HG03135 (cell line): ENCODE measurements at regions not wholly inside any gene's neighbourhood (a gene's known extent, or its start where the extent isn't known, plus 50 kb on each side); places are given as distances from the start of the nearest gene placed in this dataset.

Experiments
- ATAC-seq: cut with Tn5 transposase; IDR thresholded peaks from one replicate; pipeline ENCODE4 v1.9.1; 2021; ENCODE audit warnings: mild to moderate bottlenecking, moderate library complexity; ENCODE audit not compliant: unreplicated experiment

DNA sequence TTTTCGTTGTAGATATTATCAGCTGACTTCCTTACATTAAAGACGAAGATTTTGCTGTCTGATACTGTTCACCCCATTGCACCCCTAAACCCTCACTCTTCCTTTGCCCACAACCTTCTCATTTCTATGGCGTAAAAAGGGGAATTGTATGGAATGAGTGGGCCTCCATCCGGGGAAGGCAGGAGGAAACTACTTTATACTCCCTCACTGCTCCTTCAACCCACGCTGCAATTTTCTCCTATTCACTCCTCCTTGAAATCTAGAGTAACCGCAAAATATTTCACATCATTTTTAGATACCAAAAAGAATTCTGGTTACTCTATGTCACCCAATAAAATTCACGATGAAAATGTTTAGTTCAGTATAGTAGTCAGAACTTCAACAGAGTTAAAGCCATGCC lies 330.8 kb downstream of the DIRAS2 start:
- ATAC-seq: no peak

DNA sequence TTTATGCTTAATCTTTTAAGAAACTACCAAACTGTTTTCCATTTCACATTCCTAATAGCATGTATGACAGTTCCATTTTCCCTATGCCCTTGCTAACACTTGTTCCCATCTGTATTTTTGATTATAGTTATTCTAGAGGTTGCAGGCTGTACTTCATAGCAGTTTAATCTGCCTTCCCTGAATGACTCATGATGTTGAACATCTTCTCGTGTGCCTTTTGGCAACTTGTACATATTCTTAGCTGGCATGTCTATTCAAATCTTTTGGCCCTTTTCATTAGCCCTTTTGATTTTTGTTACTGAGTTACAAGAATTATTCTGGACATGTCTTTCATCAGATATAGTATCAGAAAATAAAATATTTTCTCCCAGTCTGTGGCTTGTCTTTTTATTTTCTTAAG lies 320.3 kb downstream of the DIRAS2 start:
- ATAC-seq: no peak

- no peak for ATAC-seq
These were observed 316.5 kb downstream of the DIRAS2 start for GRCh38 chr9:90325913-90326653.

GRCh38 chr9:90330231-90330630 lies 312.4 kb downstream of the DIRAS2 start:
- ATAC-seq: no peak

DNA sequence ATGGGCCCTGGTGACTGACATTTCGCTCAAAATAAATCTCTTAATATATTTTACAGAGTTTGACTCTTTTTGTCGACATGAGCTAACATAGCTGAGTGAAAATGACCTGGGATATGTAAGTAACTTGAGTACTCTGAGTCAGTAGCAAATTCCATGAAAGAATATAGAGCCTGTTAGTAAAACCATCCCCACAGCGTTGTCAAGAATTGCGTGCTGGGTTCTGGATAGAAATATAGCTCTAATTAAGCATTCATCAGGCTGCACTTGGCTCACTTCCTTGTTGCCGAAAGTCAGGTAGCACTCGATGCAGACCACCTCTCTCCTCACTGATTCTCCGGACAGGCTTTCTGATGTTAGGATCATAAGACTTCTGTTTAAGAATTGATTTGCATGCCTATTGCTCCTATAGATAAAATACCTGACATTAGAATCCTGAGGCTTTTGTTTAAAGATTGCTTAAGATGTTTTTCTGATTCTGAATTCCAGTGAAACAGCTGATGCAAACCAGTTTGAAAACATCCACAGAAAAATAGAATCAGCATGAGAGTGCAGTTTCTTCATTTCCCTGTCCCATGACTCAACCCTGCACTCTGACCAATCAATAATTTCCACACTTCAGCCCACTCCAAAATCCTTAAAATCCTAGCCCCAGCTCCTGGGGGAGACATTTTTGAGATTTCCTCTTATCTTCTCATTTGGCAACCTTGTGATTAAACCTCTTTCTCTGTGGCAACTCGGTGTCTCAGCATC lies 310.6 kb downstream of the DIRAS2 start:
- ATAC-seq: no peak

DNA sequence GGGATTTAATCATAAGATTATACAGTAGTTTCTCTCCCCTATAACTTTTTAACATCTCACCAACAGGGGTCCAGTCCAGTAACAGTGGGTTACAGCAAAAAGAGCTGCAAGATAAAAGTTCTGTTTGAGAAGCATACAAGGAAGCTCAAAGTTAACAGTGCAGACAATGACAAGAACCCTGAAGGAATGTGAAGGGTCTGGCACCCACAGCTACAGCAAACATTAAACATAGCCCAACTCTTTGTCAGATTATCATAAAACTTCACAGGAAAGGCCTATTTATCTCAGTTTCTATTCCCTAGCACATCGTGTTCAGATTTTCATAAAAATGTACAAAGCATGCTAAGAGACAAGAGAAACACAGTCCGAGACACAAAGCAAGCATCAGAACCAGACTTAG lies 309.4 kb downstream of the DIRAS2 start:
- ATAC-seq: no peak

GRCh38 chr9:90340421-90340820 lies 302.2 kb downstream of the DIRAS2 start:
- ATAC-seq: no peak

GRCh38 chr9:90342607-90343006 lies 300.0 kb downstream of the DIRAS2 start:
- no peak for ATAC-seq

DNA sequence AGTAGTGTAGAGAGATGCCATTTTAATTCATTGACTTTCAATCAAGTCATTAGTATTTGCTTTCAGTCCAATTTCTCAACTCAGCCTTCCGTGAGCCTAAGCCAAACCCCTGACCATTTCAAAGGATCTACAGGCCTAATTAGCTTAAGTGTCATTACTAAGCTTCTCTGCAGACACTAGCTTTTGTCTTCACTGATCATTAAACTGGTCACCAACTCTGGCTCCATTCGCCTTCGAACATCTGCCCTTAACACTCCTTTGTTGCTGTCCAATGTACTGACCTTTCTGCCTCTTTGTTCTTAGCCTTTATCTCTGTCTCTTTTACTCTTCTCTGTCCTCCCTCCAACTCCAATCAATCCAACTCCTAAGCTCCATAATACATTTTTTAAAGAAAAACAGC lies 299.3 kb downstream of the DIRAS2 start:
- no peak for ATAC-seq

- no peak for ATAC-seq
These were observed 298.6 kb downstream of the DIRAS2 start for GRCh38 chr9:90343991-90344390.

DNA sequence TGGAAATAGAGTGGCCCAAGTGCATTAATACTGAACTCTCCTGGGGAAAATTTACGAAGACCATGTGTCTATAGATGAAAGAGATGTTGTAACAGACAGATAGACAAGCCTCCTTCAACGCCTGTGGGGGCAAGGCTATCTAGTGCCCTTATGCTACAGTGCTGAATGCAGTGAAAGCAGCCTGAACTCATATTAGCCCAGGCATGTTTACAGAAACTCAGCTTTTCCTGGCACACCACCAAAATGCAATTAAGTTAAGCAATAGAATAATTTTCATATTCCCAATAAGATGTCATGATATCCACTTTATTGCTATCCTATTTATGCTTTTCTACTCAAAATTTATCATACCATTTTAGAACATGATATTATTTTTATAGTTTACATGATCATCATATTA lies 277.0 kb downstream of the DIRAS2 start:
- ATAC-seq: no peak

DNA sequence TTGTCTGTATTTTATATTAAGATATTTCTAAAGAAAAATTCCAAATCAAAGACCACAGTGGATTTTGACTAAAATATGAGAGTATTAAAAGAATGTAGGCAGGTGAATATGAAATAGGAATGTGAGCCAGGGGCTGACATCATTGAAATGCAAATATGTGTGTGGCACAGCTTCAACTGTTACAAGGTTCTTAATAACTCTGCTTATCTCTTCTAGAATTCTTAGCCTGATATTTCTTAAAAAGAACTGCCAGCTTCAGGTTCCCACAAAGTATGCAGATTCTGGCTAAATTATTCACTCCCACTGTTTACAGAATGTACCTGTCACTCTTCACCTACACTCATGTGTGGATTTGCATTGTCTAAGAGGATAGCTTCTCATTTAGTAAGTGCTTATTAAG lies 274.4 kb downstream of the DIRAS2 start:
- ATAC-seq: no peak

DNA sequence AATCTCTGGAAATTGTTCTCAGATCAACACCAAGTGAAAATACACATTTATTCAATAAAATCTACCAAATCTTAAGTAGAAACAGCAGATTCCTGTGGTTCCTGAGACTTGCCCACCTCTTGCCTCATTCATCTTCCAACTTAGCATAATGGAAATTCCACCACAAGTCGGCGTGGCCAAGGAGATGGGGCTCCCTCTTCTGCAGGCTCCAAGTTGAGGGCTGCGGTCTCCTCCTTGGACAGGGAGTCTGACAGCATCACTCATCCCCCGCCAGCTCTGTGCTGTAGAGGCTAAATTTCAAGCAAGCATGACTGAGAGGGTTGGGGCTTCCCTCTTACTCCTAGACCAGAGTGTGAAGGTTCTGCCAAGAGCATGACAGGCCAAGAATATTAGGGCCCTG lies 273.7 kb downstream of the DIRAS2 start:
- ATAC-seq: no peak

- ATAC-seq: no peak
These were observed 262.9 kb downstream of the DIRAS2 start for GRCh38 chr9:90379771-90380170.

DNA sequence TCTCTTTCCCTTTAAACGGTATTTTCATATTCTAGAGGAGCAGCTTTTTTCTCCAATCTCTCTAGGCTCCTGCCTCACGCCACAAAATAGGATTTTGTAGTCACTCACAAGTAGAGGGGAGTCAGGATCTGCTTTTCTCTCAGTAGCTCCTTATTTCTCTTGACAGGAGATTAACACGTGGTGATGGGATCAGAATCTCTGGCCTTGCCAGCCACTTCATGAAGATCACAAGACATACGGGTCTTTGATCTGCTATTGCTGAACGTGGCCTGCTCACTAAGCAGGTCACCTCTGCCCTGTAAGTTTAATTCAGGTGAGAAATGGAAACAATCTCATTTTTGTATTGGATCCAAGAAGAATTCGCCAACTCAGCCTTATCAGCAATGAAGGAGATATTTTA lies 257.5 kb downstream of the DIRAS2 start:
- no peak for ATAC-seq

DNA sequence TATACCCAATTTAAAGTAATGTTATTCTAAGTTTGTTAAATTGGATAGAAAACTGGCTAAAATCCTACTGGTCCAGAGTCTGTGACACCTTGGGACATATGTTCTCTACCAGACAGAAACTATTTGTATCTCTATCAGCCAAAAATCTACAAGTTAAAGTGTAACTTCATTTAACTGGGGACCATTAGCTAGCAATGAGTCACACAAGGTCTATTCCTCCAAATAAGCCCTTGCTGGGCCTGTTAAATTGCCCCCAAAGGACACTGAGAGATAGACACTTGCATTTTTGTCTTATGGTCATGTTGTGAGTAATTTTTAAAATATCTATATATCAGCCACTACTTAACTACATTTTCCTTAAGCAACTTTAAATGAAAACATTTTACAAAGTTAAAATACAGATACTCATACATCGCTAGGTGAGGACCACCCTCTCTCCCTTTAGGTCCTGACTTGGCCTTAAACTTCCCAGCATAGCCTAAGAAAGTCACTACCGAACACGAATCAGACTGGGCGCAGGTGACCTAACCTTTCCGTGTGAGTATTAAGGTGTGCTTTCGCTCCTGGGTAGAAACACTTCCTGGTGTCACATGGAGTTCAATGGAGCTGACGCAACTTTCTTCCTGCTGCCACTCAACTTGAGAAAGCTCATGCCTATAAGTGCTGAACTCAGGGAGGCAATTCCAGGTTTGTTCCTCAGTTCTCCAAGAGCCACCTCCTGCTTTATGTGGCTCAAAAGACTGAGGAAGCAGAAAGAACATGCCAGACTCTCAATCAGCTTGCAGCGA lies 249.1 kb downstream of the DIRAS2 start:
- no peak for ATAC-seq

DNA sequence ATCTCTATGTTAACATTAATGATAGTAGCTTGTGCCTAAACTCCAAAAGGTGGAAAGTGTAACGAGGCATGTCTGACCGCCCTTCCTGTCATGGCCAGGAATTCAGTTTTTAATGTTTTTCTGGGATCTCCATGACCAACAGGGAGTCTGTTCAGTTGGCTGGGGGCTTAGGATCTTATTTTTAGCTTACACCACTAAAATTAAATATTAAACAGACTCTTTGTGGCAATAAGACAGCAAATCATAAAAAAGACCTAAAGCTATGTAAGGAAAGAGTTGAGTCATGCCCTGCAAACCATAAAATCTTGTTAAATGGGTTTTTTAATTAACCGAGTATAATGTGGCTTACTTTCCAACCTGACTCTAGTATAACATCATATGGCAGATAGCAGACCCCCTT lies 247.8 kb downstream of the DIRAS2 start:
- no peak for ATAC-seq

GRCh38 chr9:90400091-90400490 lies 242.5 kb downstream of the DIRAS2 start:
- ATAC-seq: no peak

GRCh38 chr9:90408659-90409058 lies 234.0 kb downstream of the DIRAS2 start:
- ATAC-seq: no peak

GRCh38 chr9:90419221-90419851 lies 223.3 kb downstream of the DIRAS2 start:
- ATAC-seq: no peak

DNA sequence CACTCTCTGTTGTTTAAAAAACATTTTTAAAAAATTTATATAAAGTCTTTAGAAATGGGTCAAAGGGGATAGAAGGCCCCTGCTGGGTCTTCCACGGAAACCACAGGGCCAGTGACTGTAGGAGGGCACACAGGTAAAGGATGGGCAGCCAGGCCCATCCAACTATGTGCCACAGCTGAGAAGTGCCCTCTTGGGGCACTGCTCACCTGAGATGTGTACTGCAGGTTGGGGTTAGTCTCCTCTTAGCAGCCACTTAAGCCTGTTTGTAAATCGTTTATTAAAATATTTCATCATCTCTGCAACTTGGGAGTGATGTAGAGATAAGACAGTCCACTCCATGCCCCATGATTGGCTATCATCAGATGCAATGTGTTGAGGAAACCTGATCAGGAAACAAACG lies 222.4 kb downstream of the DIRAS2 start:
- no peak for ATAC-seq
